HepG2 (cell line): ENCODE measurements at regions not wholly inside any gene's neighbourhood (a gene's known extent, or its start where the extent isn't known, plus 50 kb on each side); places are given as distances from the start of the nearest gene placed in this dataset.

Experiments
- CTCF ChIP-seq: sonication (generic); formaldehyde crosslinking; IDR thresholded peaks from 2 replicates; pipeline ENCODE4 v1.5.0; 2020; ENCODE audit warnings: mild to moderate bottlenecking, missing genetic modification reagents, moderate library complexity
- GTF2F1 ChIP-seq: fragments of 150-350 bp; IDR thresholded peaks from 2 replicates; pipeline ENCODE4 v1.6.1; 2014; ENCODE audit warnings: low read length
- IRF9 ChIP-seq: sonication (generic); formaldehyde crosslinking; IDR thresholded peaks from 2 replicates; pipeline ENCODE4 v1.8.0; 2022; ENCODE audit warnings: missing genetic modification reagents, mild to moderate bottlenecking, borderline replicate concordance
- KDM3A ChIP-seq: IDR thresholded peaks from 2 replicates; pipeline ENCODE4 v1.6.1; 2018; ENCODE audit warnings: low read depth, missing compliant biosample characterization
- KLF6 ChIP-seq: IDR thresholded peaks from 2 replicates; pipeline ENCODE4 v1.8.0; 2016; ENCODE audit warnings: missing biosample characterization, missing genetic modification reagents
- U2AF1 ChIP-seq: fragments of 200-400 bp; formaldehyde crosslinking; optimal IDR thresholded peaks from 2 replicates; pipeline ENCODE3; 2017; ENCODE audit warnings: mild to moderate bottlenecking, low read depth, low read length
- U2AF2 ChIP-seq: fragments of 200-400 bp; formaldehyde crosslinking; IDR thresholded peaks from 2 replicates; pipeline ENCODE4 v1.6.1; 2017; ENCODE audit warnings: low read depth, mild to moderate bottlenecking, low read length
- ZNF580 ChIP-seq: IDR thresholded peaks from 2 replicates; pipeline ENCODE4 v1.6.1; 2016; ENCODE audit warnings: low read depth, borderline replicate concordance
- ZNF773 ChIP-seq: sonication (generic); formaldehyde crosslinking; IDR thresholded peaks from 2 replicates; pipeline ENCODE4 v1.4.0; 2020; ENCODE audit warnings: missing genetic modification reagents, borderline replicate concordance

- TF ChIP-seq KLF6 (no peak), U2AF2 (no peak), U2AF1 (no peak), KDM3A (CRISPR knock-in tag) (no peak), ZNF580 (CRISPR knock-in tag) (no peak), GTF2F1 (no peak), CTCF (no peak), ZNF773 (CRISPR knock-in tag) (no peak), IRF9 (no peak)
Observed at GRCh38 chr3:156608601-156609514, 53.9 kb upstream of the SSR3 start.
